HK-2 (cell line): ENCODE measurements at regions not wholly inside any gene's neighbourhood (a gene's known extent, or its start where the extent isn't known, plus 50 kb on each side); places are given as distances from the start of the nearest gene placed in this dataset.
"Not testable (repeated sequence)": the region's sequence is repeated elsewhere in the genome, so short reads cannot be mapped to it uniquely, and the experiment has no call there.

Source experiments
- DNase-seq: peaks from one replicate; pipeline ENCODE4 v3.0.0-alpha.2; 2018; ENCODE audit not compliant: unreplicated experiment

GRCh38 chr1:188022661-188023060 lies 1193.9 kb downstream of the PLA2G4A start:
- no peak for DNase-seq

- no peak for DNase-seq
Observed at GRCh38 chr1:188023206-188023605, 1194.5 kb downstream of the PLA2G4A start.

- no peak for DNase-seq
Observed at GRCh38 chr1:188027613-188028012, 1198.9 kb downstream of the PLA2G4A start.

- DNase-seq = not testable (repeated sequence)
Observed at GRCh38 chr1:188037572-188037971, 1208.8 kb downstream of the PLA2G4A start.

GRCh38 chr1:188043536-188044245 lies 1214.9 kb downstream of the PLA2G4A start:
- DNase-seq = no peak

GRCh38 chr1:188050250-188050649 lies 1221.5 kb downstream of the PLA2G4A start:
- no peak for DNase-seq

GRCh38 chr1:188056011-188056410 lies 1227.3 kb downstream of the PLA2G4A start:
- no peak for DNase-seq

GRCh38 chr1:188058801-188059200 lies 1230.1 kb downstream of the PLA2G4A start:
- DNase-seq = no peak

GRCh38 chr1:188061881-188062280 lies 1233.1 kb downstream of the PLA2G4A start:
- DNase-seq = no peak

GRCh38 chr1:188062456-188062855 lies 1233.7 kb downstream of the PLA2G4A start:
- DNase-seq = no peak

GRCh38 chr1:188065917-188066316 lies 1237.2 kb downstream of the PLA2G4A start:
- no peak for DNase-seq

GRCh38 chr1:188070848-188071247 lies 1242.1 kb downstream of the PLA2G4A start:
- no peak for DNase-seq

GRCh38 chr1:188089015-188089414 lies 1260.3 kb downstream of the PLA2G4A start:
- DNase-seq = no peak

GRCh38 chr1:188089461-188089860 lies 1260.7 kb downstream of the PLA2G4A start:
- DNase-seq = no peak

- no peak for DNase-seq
Observed at GRCh38 chr1:188096521-188096920, 1267.8 kb downstream of the PLA2G4A start.

GRCh38 chr1:188117436-188117835 lies 1288.7 kb downstream of the PLA2G4A start:
- DNase-seq = no peak

- DNase-seq = no peak
Observed at GRCh38 chr1:188122646-188123045, 1293.9 kb downstream of the PLA2G4A start.

- DNase-seq = no peak
Observed at GRCh38 chr1:188127507-188127906, 1298.8 kb downstream of the PLA2G4A start.

- no peak for DNase-seq
Observed at GRCh38 chr1:188128761-188129160, 1300.0 kb downstream of the PLA2G4A start.

- DNase-seq = no peak
Observed at GRCh38 chr1:188129856-188130838, 1301.4 kb downstream of the PLA2G4A start.

GRCh38 chr1:188137221-188137620 lies 1308.5 kb downstream of the PLA2G4A start:
- no peak for DNase-seq

- no peak for DNase-seq
Observed at GRCh38 chr1:188140958-188141357, 1312.2 kb downstream of the PLA2G4A start.

- no peak for DNase-seq
Observed at GRCh38 chr1:188154196-188154595, 1325.4 kb downstream of the PLA2G4A start.
